Natural killer cell (primary cell): ENCODE measurements at regions not wholly inside any gene's neighbourhood (a gene's known extent, or its start where the extent isn't known, plus 50 kb on each side); places are given as distances from the start of the nearest gene placed in this dataset.

ENCODE experiments used
- ATAC-seq, 3 donors: fragments of 150-1000 bp in 2 of 3; fragments of 200-7000 bp in 1 of 3; cut with Tn5 transposase; 1 replicate in 1 of 3; 2 replicates in 2 of 3; pipeline ENCODE4 v1.10.0; 2021; ENCODE audit warnings: mild to moderate bottlenecking in 2 of 3, moderate library complexity in 2 of 3
- DNase-seq, 2 donors: peaks; one replicate each; pipeline versions ENCODE4 v3.0.0 to v3.0.0-alpha.2; 2013 to 2021; ENCODE audit warnings: mixed read lengths in 1 of 2
- H3K27ac ChIP-seq: one replicate; pipeline ENCODE4 v1.5.1; 2013; ENCODE audit warnings: mild to moderate bottlenecking, low read length
- H3K27me3 ChIP-seq: one replicate; pipeline ENCODE4 v1.6.1; 2013; ENCODE audit warnings: low read length; ENCODE audit not compliant: control insufficient read depth, insufficient read depth
- H3K36me3 ChIP-seq: one replicate; pipeline ENCODE4 v1.6.1; 2013; ENCODE audit warnings: low read length; ENCODE audit not compliant: control insufficient read depth, insufficient read depth
- H3K4me1 ChIP-seq: one replicate; pipeline ENCODE4 v1.6.1; 2013; ENCODE audit warnings: low read length; ENCODE audit not compliant: control insufficient read depth, insufficient read depth
- H3K4me3 ChIP-seq: one replicate; pipeline ENCODE4 v1.5.1; 2013; ENCODE audit warnings: low read length
- H3K9me3 ChIP-seq: one replicate; pipeline ENCODE4 v1.6.1; 2013; ENCODE audit warnings: low read length; ENCODE audit not compliant: control insufficient read depth, insufficient read depth
- H3K27ac Mint-ChIP-seq, 2 donors: one replicate each; pipeline ENCODE4 v1.8.0; 2022; ENCODE audit warnings: mild to moderate bottlenecking in 2 of 2, mixed read lengths in 2 of 2, moderate library complexity in 1 of 2
- H3K27me3 Mint-ChIP-seq, 2 donors: one replicate each; pipeline ENCODE4 v1.8.0; 2022; ENCODE audit warnings: low read depth in 2 of 2, mixed read lengths in 2 of 2
- H3K36me3 Mint-ChIP-seq: one replicate; pipeline ENCODE4 v1.8.0; 2022; ENCODE audit warnings: mixed read lengths
- H3K4me1 Mint-ChIP-seq, 2 donors: one replicate each; pipeline ENCODE4 v1.8.0; 2022; ENCODE audit warnings: mixed read lengths in 2 of 2
- H3K4me3 Mint-ChIP-seq: one replicate; pipeline ENCODE4 v1.8.0; 2022; ENCODE audit warnings: mild to moderate bottlenecking, moderate library complexity, mixed read lengths
- H3K9me3 Mint-ChIP-seq, 2 donors: one replicate each; pipeline ENCODE4 v1.8.0; 2022; ENCODE audit warnings: mixed read lengths in 2 of 2
- CTCF ChIP-seq: fragments of 200-600 bp; IDR thresholded peaks from one replicate; pipeline ENCODE4 v1.8.0; 2022; ENCODE audit warnings: antibody characterized with exemption
- WGBS: methylation state at CpG from one replicate; pipeline ENCODE4 v1.1.7; 2013; ENCODE audit warnings: missing lambda C conversion rate; ENCODE audit not compliant: insufficient coverage; 5-methylcytosine and 5-hydroxymethylcytosine counted together
- intact Hi-C: fragments of 100-400 bp; cut with micrococcal nuclease; formaldehyde crosslinking; loops from one replicate; pipeline ENCODE4 v1.14.2; 2022

DNA sequence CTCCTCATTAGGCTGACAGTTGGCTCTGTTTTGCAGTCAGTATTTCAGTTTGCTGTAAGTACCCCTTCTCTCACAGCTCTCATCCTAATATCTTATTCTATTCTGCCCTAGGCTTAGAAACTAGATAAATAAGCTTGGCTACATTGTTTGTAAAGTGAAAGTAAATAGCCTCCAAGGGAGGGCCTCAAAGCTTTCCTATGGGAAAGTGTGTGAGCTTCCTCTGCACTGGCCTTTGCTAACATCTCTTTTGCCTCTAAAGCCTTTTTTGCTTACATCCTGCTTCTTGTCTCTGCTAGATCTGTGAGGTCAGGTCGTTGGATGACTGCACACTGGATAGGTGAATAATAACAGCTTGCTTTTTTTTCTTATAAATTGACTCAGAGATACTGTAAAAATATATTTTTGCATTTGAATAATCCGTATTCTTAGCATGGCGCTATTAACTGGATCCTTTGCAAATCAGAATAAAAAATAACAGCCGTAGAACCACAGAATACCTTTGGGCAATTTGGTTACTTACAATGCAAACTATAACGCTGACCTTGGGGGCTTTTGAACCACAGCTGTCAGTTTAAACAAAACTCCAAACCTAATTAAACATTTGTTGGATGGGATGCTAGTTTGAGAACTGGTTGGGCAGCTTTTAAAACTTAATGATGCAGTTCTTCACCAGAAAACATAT, 55.1 kb downstream of the TTC6 start:
- H3K4me1 Mint-ChIP-seq: no peaks in the 10 kb centered on the region
- no peaks in the 10 kb centered on the region for H3K27me3 Mint-ChIP-seq
- ATAC-seq: no peak
- no peaks in the 10 kb centered on the region for H3K27me3 ChIP-seq
- intact Hi-C loops: no loop called here
- no peak for DNase-seq
- H3K36me3 Mint-ChIP-seq: peaks cover 1% of the 10 kb centered on the region
- no peak for TF ChIP-seq CTCF
- no peak overlapping the region for H3K4me3 ChIP-seq
- H3K4me3 Mint-ChIP-seq: no peak overlapping the region
- no peak overlapping the region for H3K27ac ChIP-seq
- no peaks in the 10 kb centered on the region for H3K9me3 ChIP-seq
- 60% methylated on average over 5 of the region's 5 CpGs for WGBS
- no peak overlapping the region for H3K27ac Mint-ChIP-seq
- H3K9me3 Mint-ChIP-seq: peaks cover 4 to 6% of the 10 kb centered on the region in 2 donors
- no peaks in the 10 kb centered on the region for H3K36me3 ChIP-seq
- H3K4me1 ChIP-seq: no peaks in the 10 kb centered on the region

- no peaks in the 10 kb centered on the region for H3K27me3 Mint-ChIP-seq
These were observed 56.6 kb downstream of the TTC6 start for GRCh38 chr14:37652042-37652441.

GRCh38 chr14:37655418-37655817, 60.0 kb downstream of the TTC6 start:
- Mint-ChIP-seq H3K27me3 (no peaks in the 10 kb centered on the region), H3K4me1 (no peaks in the 10 kb centered on the region), H3K27ac (no peak overlapping the region), H3K36me3 (peaks cover 10% of the 10 kb centered on the region), H3K9me3 (peaks cover 5 to 9% of the 10 kb centered on the region in 2 donors), H3K4me3 (no peak overlapping the region)
- Histone ChIP-seq H3K27ac (no peak overlapping the region), H3K4me1 (no peaks in the 10 kb centered on the region), H3K36me3 (no peaks in the 10 kb centered on the region), H3K27me3 (no peaks in the 10 kb centered on the region), H3K9me3 (no peaks in the 10 kb centered on the region), H3K4me3 (no peak overlapping the region)
- no peak for ATAC-seq
- no peak for TF ChIP-seq CTCF
- no peak for DNase-seq
- 90% methylated on average over 1 of the region's 1 CpG for whole genome bisulfite sequencing
- intact Hi-C loops: no loop called here

More at GRCh38 chr14:37652042-37652441, 56.6 kb downstream of the TTC6 start:
- intact Hi-C loops: no loop called here
- Histone ChIP-seq H3K27ac (no peak overlapping the region), H3K9me3 (no peaks in the 10 kb centered on the region), H3K4me1 (no peaks in the 10 kb centered on the region), H3K4me3 (no peak overlapping the region), H3K27me3 (no peaks in the 10 kb centered on the region), H3K36me3 (no peaks in the 10 kb centered on the region)
- no peak for TF ChIP-seq CTCF
- DNase-seq (no peak), ATAC-seq (no peak)
- 87% methylated on average over 4 of the region's 4 CpGs for WGBS
- Mint-ChIP-seq H3K9me3 (peaks cover 5 to 9% of the 10 kb centered on the region in 2 donors), H3K4me3 (no peak overlapping the region), H3K36me3 (peaks cover 10% of the 10 kb centered on the region), H3K27ac (no peak overlapping the region), H3K4me1 (no peaks in the 10 kb centered on the region)

DNA sequence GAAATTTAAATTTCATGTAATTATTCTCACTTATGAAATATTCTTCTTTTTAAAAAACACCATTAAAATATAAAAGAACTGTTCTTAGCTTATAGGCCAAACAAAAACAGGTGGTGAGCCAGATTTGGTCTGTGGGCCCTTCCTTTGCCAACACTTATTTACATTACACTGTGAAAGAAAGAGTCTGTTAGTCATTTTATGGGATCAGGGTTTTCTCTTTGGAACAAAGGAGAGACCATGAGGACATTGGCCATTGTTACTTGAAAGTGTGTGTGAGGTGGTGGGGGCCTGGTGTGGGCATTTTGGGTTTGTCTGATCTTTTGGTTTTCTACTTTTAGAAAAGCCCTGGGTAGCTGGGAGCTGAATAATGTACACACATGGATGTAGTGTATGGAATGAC, 62.7 kb downstream of the TTC6 start:
- DNase-seq (no peak), ATAC-seq (no peak)
- no peak overlapping the region for H3K4me3 Mint-ChIP-seq
- intact Hi-C loops: no loop called here
- Histone ChIP-seq H3K36me3 (no peaks in the 10 kb centered on the region), H3K4me1 (no peaks in the 10 kb centered on the region), H3K27me3 (no peaks in the 10 kb centered on the region), H3K27ac (no peak overlapping the region), H3K4me3 (no peak overlapping the region), H3K9me3 (no peaks in the 10 kb centered on the region)
- no peak overlapping the region for H3K27ac Mint-ChIP-seq
- H3K9me3 Mint-ChIP-seq: peaks cover 6 to 15% of the 10 kb centered on the region in 2 donors
- TF ChIP-seq CTCF: no peak
- no peaks in the 10 kb centered on the region for H3K27me3 Mint-ChIP-seq
- H3K36me3 Mint-ChIP-seq: peaks cover 16% of the 10 kb centered on the region
- no peaks in the 10 kb centered on the region for H3K4me1 Mint-ChIP-seq
